Neuronal stem cell (in vitro differentiated cells): ENCODE measurements at regions not wholly inside any gene's neighbourhood (a gene's known extent, or its start where the extent isn't known, plus 50 kb on each side); places are given as distances from the start of the nearest gene placed in this dataset.

Experiments used
- DNase-seq: peaks from one replicate; pipeline ENCODE4 v3.0.0-alpha.2; 2013; ENCODE audit warnings: low spot score
- H2AFZ ChIP-seq: one replicate; pipeline ENCODE4 v1.6.1; 2013; ENCODE audit warnings: mild to moderate bottlenecking, low read length, inconsistent platforms
- H2AK5ac ChIP-seq: 2 replicates; pipeline ENCODE4 v1.6.1; 2013; ENCODE audit warnings: low read depth, mild to moderate bottlenecking, inconsistent platforms, low read length, moderate library complexity, mixed read lengths
- H2BK120ac ChIP-seq: 2 replicates; pipeline ENCODE4 v1.6.1; 2013; ENCODE audit warnings: low read depth, mild to moderate bottlenecking, inconsistent platforms, low read length, moderate library complexity, mixed read lengths
- H2BK12ac ChIP-seq: one replicate; pipeline ENCODE4 v1.6.1; 2013; ENCODE audit warnings: low read length, inconsistent platforms
- H2BK15ac ChIP-seq: 2 replicates; pipeline ENCODE4 v1.6.1; 2013; ENCODE audit warnings: mild to moderate bottlenecking, low read length, inconsistent platforms, mixed read lengths
- H2BK5ac ChIP-seq: one replicate; pipeline ENCODE4 v1.6.1; 2013; ENCODE audit warnings: inconsistent platforms, mild to moderate bottlenecking, low read length, moderate library complexity
- H3K14ac ChIP-seq: one replicate; pipeline ENCODE4 v1.6.1; 2013; ENCODE audit warnings: low read length, inconsistent platforms
- H3K18ac ChIP-seq: 2 replicates; pipeline ENCODE4 v1.6.1; 2013; ENCODE audit warnings: low read length, inconsistent platforms
- H3K23ac ChIP-seq: 2 replicates; pipeline ENCODE4 v1.6.1; 2013; ENCODE audit warnings: low read depth, mild to moderate bottlenecking, mixed read lengths, low read length, inconsistent platforms; ENCODE audit not compliant: poor library complexity
- H3K27ac ChIP-seq: replicated peaks from 3 replicates; pipeline ENCODE4 v1.5.1; 2013; ENCODE audit warnings: low read length, inconsistent platforms
- H3K27me3 ChIP-seq, 3 experiments: 2 replicates each; pipeline ENCODE4 v1.6.1; 2013; ENCODE audit warnings: low read length in 3 of 3, mild to moderate bottlenecking in 2 of 3, inconsistent platforms in 1 of 3, low read depth in 1 of 3, mixed read lengths in 1 of 3, moderate library complexity in 1 of 3; ENCODE audit not compliant: control insufficient read depth in 3 of 3, insufficient read depth in 3 of 3
- H3K36me3 ChIP-seq, 2 donors: replicated peaks in 1 of 2; 2 replicates each; pipeline ENCODE4 v1.6.1; 2013; ENCODE audit warnings: low read length in 2 of 2; ENCODE audit not compliant: control insufficient read depth in 2 of 2, insufficient read depth in 2 of 2
- H3K4ac ChIP-seq: 2 replicates; pipeline ENCODE4 v1.6.1; 2013; ENCODE audit warnings: inconsistent platforms, mild to moderate bottlenecking, low read length, moderate library complexity
- H3K4me1 ChIP-seq, 2 donors: 1 replicate in 1 of 2; 2 replicates in 1 of 2; pipeline ENCODE4 v1.6.1; 2013; ENCODE audit warnings: low read length in 2 of 2, low read depth in 1 of 2; ENCODE audit not compliant: control insufficient read depth in 2 of 2, insufficient read depth in 1 of 2
- H3K4me2 ChIP-seq: one replicate; pipeline ENCODE4 v1.6.1; 2013; ENCODE audit warnings: mild to moderate bottlenecking, low read length, inconsistent platforms; ENCODE audit not compliant: insufficient read depth, poor library complexity, severe bottlenecking
- H3K4me3 ChIP-seq, 2 donors: 2 replicates each; pipeline ENCODE4 v1.5.1; 2013; ENCODE audit warnings: low read length in 2 of 2, mild to moderate bottlenecking in 2 of 2, inconsistent platforms in 1 of 2, moderate library complexity in 1 of 2
- H3K79me1 ChIP-seq: one replicate; pipeline ENCODE4 v1.6.1; 2013; ENCODE audit warnings: low read depth, mild to moderate bottlenecking, inconsistent platforms, low read length, moderate library complexity
- H3K9ac ChIP-seq: one replicate; pipeline ENCODE4 v1.6.1; 2013; ENCODE audit warnings: mild to moderate bottlenecking, low read depth, low read length, inconsistent platforms; ENCODE audit not compliant: poor library complexity
- H3K9me3 ChIP-seq, 2 donors: replicated peaks in 1 of 2; 2 replicates each; pipeline versions ENCODE3 to v1.6.1; 2013; ENCODE audit warnings: low read length in 2 of 2, mild to moderate bottlenecking in 2 of 2, inconsistent platforms in 1 of 2, low read depth in 1 of 2, mixed read lengths in 1 of 2, moderate library complexity in 1 of 2; ENCODE audit not compliant: control insufficient read depth in 2 of 2, insufficient read depth in 1 of 2
- H4K8ac ChIP-seq: one replicate; pipeline ENCODE4 v1.6.1; 2013; ENCODE audit warnings: low read depth, mild to moderate bottlenecking, inconsistent platforms, low read length, moderate library complexity
- H4K91ac ChIP-seq: one replicate; pipeline ENCODE4 v1.6.1; 2013; ENCODE audit warnings: low read length, low read depth, mild to moderate bottlenecking, inconsistent platforms; ENCODE audit not compliant: poor library complexity
- WGBS, 2 donors: extraction: QIAGEN DNeasy Blood & Tissue Kit; methylation state at CpG; one replicate each; pipeline ENCODE4 v1.1.7; 2013; ENCODE audit warnings: missing lambda C conversion rate in 2 of 2, mixed read lengths in 1 of 2; ENCODE audit not compliant: insufficient read length in 2 of 2, insufficient replicate concordance in 1 of 2; ENCODE audit errors: extremely low coverage in 2 of 2; 5-methylcytosine and 5-hydroxymethylcytosine counted together

DNA sequence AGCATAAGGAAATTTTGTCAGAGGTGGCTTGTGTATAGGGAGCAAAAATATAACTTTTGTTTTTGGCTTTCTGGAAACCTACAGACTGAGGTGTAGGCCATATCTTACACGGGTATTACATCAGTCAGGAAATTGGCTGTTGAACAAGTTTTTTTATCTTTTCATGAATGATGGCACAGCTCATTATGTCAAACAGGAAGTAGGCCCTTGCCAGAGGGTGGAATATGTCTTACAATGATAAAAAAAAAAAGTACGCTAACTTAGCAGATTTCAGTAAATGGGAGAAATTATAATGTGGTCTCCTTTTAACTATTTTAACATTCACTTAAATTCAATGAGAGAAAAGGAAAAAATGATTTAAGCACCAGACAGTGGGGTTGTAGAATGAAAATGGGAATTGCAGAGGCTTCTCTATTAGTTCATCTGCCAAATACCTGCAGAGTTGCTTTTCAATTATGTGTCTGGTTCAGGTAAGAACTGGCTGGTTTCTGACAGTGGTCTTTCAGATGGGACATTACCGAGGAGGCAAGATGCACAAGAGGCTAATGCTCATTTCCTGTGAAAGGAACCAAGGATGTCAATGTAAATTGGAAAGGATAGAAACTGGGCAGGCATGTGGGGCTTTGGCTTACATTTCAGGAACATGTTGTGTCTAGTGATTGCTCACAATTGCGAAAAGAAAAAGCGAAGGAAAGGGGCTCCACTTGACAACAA, 169.9 kb downstream of the NNT start:
- Histone ChIP-seq H2BK12ac (no peak overlapping the region), H3K4me3 (no peak overlapping the region), H2BK15ac (no peak overlapping the region), H3K23ac (no peak overlapping the region), H3K4me2 (no peak overlapping the region), H4K8ac (no peak overlapping the region), H3K4ac (no peak overlapping the region), H3K18ac (no peak overlapping the region), H3K27me3 (no peaks in the 10 kb centered on the region), H2AFZ (peak overlapping the region; percentile 41), H2BK120ac (no peak overlapping the region), H2BK5ac (no peak overlapping the region), H3K79me1 (no peaks in the 10 kb centered on the region), H3K4me1 (peaks cover 2 to 14% of the 10 kb centered on the region in 2 donors), H3K27ac (no peak overlapping the region), H3K9me3 (no peaks in the 10 kb centered on the region), H4K91ac (no peak overlapping the region), H3K14ac (no peak overlapping the region), H3K9ac (no peak overlapping the region), H3K36me3 (no peaks in the 10 kb centered on the region), H2AK5ac (no peak overlapping the region)
- DNase-seq = no peak
- WGBS, 2 donors = no CpG with 5 or more reads among the region's 5 CpGs

DNA sequence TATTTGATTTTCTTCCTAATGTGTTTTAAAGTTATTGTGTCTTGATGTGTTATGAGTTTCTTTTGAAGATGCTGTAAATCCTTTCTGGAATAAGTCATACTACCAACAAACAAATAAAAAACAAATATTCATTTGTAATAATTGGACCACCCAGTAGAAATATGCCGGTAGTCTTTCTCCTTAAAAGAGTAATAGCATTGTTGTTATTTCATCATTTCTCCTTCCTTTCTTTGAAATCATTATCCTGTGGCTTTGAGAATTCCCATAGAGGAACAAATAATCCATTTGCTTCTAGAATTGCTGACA, 169.4 kb downstream of the NNT start:
- H2AFZ ChIP-seq = peak overlapping the region; percentile 41
- no peak overlapping the region for H3K4me2 ChIP-seq
- no peaks in the 10 kb centered on the region for H3K79me1 ChIP-seq
- no peak overlapping the region for H2BK120ac ChIP-seq
- no peaks in the 10 kb centered on the region for H3K9me3 ChIP-seq
- no peak overlapping the region for H3K14ac ChIP-seq
- no peak overlapping the region for H2BK5ac ChIP-seq
- H3K9ac ChIP-seq = no peak overlapping the region
- no peak overlapping the region for H3K4ac ChIP-seq
- peaks cover 2 to 14% of the 10 kb centered on the region in 2 donors for H3K4me1 ChIP-seq
- no peak overlapping the region for H2BK15ac ChIP-seq
- H4K8ac ChIP-seq = no peak overlapping the region
- H3K27ac ChIP-seq = no peak overlapping the region
- H3K4me3 ChIP-seq = no peak overlapping the region
- H3K18ac ChIP-seq = no peak overlapping the region
- H3K36me3 ChIP-seq = no peaks in the 10 kb centered on the region
- no peak for DNase-seq
- H2BK12ac ChIP-seq = no peak overlapping the region
- no CpG with 5 or more reads among the region's 1 CpG for WGBS, 2 donors
- H2AK5ac ChIP-seq = no peak overlapping the region
- no peak overlapping the region for H4K91ac ChIP-seq
- no peaks in the 10 kb centered on the region for H3K27me3 ChIP-seq
- H3K23ac ChIP-seq = no peak overlapping the region

DNA sequence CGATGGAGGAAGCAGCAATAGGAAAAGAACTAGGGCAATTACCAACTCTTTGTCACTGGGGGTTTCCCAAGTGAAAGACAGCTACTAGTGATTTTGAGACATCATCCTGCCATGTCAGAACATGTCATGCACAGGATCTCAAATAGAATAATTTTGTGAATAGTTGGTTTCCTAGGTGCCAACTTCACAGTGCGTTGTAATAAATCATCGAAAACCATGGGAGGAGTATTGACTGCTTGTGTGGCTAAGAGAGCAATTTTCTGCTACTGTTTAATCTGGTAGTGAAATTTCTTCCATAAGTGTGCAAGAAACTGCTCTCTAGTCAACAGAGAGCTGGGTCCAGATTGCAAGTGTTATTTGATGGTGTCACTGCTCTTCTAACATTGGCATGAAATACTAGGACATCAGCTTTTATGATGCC, 168.6 kb downstream of the NNT start:
- H2BK120ac ChIP-seq = no peak overlapping the region
- no CpG with 5 or more reads among the region's 3 CpGs for WGBS, 2 donors
- no peaks in the 10 kb centered on the region for H3K79me1 ChIP-seq
- H3K4me1 ChIP-seq = peaks cover 2 to 14% of the 10 kb centered on the region in 2 donors
- H4K8ac ChIP-seq = no peak overlapping the region
- no peak overlapping the region for H3K4ac ChIP-seq
- H3K36me3 ChIP-seq = no peaks in the 10 kb centered on the region
- no peak overlapping the region for H3K14ac ChIP-seq
- no peaks in the 10 kb centered on the region for H3K9me3 ChIP-seq
- no peak overlapping the region for H3K23ac ChIP-seq
- no peak for DNase-seq
- H3K18ac ChIP-seq = no peak overlapping the region
- H3K27me3 ChIP-seq = no peaks in the 10 kb centered on the region
- H3K27ac ChIP-seq = no peak overlapping the region
- no peak overlapping the region for H2AK5ac ChIP-seq
- H2AFZ ChIP-seq = peak overlapping the region; percentile 1
- no peak overlapping the region for H3K4me3 ChIP-seq
- no peak overlapping the region for H3K9ac ChIP-seq
- no peak overlapping the region for H4K91ac ChIP-seq
- no peak overlapping the region for H2BK15ac ChIP-seq
- no peak overlapping the region for H2BK5ac ChIP-seq
- no peak overlapping the region for H2BK12ac ChIP-seq
- H3K4me2 ChIP-seq = no peak overlapping the region

DNA sequence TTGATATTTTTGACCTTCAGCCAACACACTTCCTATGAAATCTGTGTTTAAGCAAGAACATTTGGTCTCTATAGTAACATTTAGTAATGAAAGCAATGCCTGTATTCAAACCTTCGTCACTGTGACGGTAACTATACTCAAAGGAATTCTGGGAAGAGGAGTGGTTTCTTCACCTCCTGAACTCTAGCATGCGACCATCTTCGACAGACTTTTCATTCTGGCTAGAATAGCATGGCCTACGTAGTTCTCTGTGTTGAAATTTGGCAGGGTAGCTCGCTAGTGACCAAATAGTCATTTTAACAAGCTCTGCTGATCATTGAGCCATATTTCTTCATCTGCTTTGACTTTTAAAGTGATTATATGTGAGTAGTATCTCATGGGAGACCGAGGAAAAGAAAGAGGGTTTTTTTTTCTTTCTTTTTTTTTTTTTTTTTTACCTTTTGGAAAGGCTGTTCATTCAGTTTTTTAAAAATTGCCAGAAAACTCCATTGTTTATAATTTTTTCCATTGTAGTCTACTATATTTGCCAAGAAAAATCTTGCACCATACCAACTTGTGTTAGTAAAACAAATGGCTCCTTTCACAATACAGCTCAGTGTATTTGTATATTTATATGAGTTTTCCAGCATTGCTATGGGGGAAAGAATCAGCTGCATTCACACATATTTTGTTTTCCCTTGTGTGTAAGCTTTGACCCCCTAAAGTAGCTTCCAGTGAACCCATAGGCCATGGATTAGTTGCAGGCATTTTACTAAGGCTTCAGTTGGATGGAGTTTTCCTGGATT, 166.8 kb downstream of the NNT start:
- Histone ChIP-seq H3K27me3 (no peaks in the 10 kb centered on the region), H2AFZ (peak overlapping the region; percentile 13), H3K14ac (no peak overlapping the region), H2BK5ac (no peak overlapping the region), H3K4me1 (peaks cover 2 to 14% of the 10 kb centered on the region in 2 donors), H3K27ac (no peak overlapping the region), H3K4me3 (no peak overlapping the region), H3K9ac (no peak overlapping the region), H3K18ac (no peak overlapping the region), H3K23ac (no peak overlapping the region), H3K4ac (no peak overlapping the region), H3K9me3 (no peaks in the 10 kb centered on the region), H2BK12ac (no peak overlapping the region), H2BK15ac (no peak overlapping the region), H4K8ac (no peak overlapping the region), H2BK120ac (no peak overlapping the region), H3K36me3 (no peaks in the 10 kb centered on the region), H3K79me1 (no peaks in the 10 kb centered on the region), H3K4me2 (no peak overlapping the region), H4K91ac (no peak overlapping the region), H2AK5ac (no peak overlapping the region)
- WGBS, 2 donors = no CpG with 5 or more reads among the region's 7 CpGs
- DNase-seq = no peak
